Upper lobe of left lung (tissue), 4 donors: ENCODE measurements at regions not wholly inside any gene's neighbourhood (a gene's known extent, or its start where the extent isn't known, plus 50 kb on each side); places are given as distances from the start of the nearest gene placed in this dataset.

ENCODE experiments used
- POLR2A ChIP-seq, 4 donors: fragments of 450-650 bp; IDR thresholded peaks; one replicate each; pipeline ENCODE4 v1.5.1; 2016 to 2017; ENCODE audit warnings: antibody characterized with exemption in 4 of 4, mild to moderate bottlenecking in 2 of 4
- POLR2AphosphoS5 ChIP-seq, 2 donors: sonication (generic); formaldehyde crosslinking; IDR thresholded peaks; one replicate each; pipeline ENCODE4 v1.5.1; 2017; ENCODE audit warnings: antibody characterized with exemption in 2 of 2
- TF ChIP-seq, protein P1 (sequence below), 6 experiments: fragments of 450-650 bp in 4 of 6; fragments of 200-600 bp in 2 of 6; sonication (generic) in 2 of 6; IDR thresholded peaks; one replicate each; pipeline ENCODE4 v1.5.1; 2016 to 2019; ENCODE audit warnings: antibody characterized with exemption in 6 of 6

DNA sequence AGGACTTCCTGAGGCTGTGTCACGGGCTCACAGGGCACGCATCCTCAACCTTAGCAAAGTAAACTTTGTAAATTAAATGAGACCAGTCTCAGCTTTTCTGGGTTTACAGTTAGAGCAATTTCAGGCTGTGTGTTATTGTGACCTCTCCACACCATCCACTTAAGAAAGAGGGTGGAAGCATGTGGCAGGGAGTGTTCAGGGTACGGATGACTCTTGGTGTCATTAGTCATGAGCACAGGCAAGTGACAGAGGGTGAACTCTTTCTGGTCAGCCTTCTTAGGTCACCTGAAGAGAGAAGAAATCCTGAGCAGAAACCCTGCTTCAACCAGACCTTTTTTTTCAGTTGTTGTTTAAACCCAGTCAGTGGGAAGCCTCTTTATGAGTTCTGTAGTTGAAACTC lies 207.9 kb downstream of the ICOS start:
- TF ChIP-seq, protein P1, sequence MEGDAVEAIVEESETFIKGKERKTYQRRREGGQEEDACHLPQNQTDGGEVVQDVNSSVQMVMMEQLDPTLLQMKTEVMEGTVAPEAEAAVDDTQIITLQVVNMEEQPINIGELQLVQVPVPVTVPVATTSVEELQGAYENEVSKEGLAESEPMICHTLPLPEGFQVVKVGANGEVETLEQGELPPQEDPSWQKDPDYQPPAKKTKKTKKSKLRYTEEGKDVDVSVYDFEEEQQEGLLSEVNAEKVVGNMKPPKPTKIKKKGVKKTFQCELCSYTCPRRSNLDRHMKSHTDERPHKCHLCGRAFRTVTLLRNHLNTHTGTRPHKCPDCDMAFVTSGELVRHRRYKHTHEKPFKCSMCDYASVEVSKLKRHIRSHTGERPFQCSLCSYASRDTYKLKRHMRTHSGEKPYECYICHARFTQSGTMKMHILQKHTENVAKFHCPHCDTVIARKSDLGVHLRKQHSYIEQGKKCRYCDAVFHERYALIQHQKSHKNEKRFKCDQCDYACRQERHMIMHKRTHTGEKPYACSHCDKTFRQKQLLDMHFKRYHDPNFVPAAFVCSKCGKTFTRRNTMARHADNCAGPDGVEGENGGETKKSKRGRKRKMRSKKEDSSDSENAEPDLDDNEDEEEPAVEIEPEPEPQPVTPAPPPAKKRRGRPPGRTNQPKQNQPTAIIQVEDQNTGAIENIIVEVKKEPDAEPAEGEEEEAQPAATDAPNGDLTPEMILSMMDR (IDR thresholded peaks at IDR 0.05) = no peak
- TF ChIP-seq POLR2A (IDR thresholded peaks at IDR 0.05) = no peak
- TF ChIP-seq POLR2AphosphoS5 (IDR thresholded peaks at IDR 0.05) = no peak
